IMR-90 (cell line): ENCODE measurements at regions not wholly inside any gene's neighbourhood (a gene's known extent, or its start where the extent isn't known, plus 50 kb on each side); places are given as distances from the start of the nearest gene placed in this dataset.
"Not testable (repeated sequence)": the region's sequence is repeated elsewhere in the genome, so short reads cannot be mapped to it uniquely, and the experiment has no call there.

Experiments
- ATAC-seq: fragments of 200-7000 bp; cut with Tn5 transposase; 2 replicates; pipeline ENCODE4 v1.9.1; 2020; ENCODE audit warnings: low read depth, mild to moderate bottlenecking, moderate library complexity
- BruUV-seq: library from RNA; stranded (reverse); fragments of 400-500 nt; replicated peaks from 2 replicates; lab custom pipeline; 2021; lab: Mats Ljungman, UMichigan
- CTCF ChIA-PET: fragments of 300-600 bp; formaldehyde crosslinking; extraction: SDS; loops from one replicate; lab custom pipeline; 2021; ENCODE audit warnings: antibody characterized with exemption; lab: Yijun Ruan, JAX
- POLR2A ChIA-PET: fragments of 300-600 bp; sonication (Branson Sonifier 250); formaldehyde crosslinking; loops from one replicate; lab custom pipeline; 2022; ENCODE audit warnings: antibody characterized with exemption; ENCODE audit not compliant: unreplicated experiment; lab: Charles Lee
- DNase-seq: peaks from one replicate; pipeline ENCODE4 v3.0.0; 2013
- H2AFZ ChIP-seq: replicated peaks from 2 replicates; pipeline ENCODE3; 2013; ENCODE audit warnings: low read length, mild to moderate bottlenecking; ENCODE audit not compliant: poor library complexity
- H2AK5ac ChIP-seq: 2 replicates; pipeline ENCODE4 v1.6.1; 2013; ENCODE audit warnings: low read depth, low read length, inconsistent platforms
- H2AK9ac ChIP-seq: replicated peaks from 2 replicates; pipeline ENCODE3; 2013; ENCODE audit warnings: mild to moderate bottlenecking, low read depth, low read length, moderate library complexity; ENCODE audit not compliant: poor library complexity
- H2BK120ac ChIP-seq: 2 replicates; pipeline ENCODE4 v1.6.1; 2013; ENCODE audit warnings: low read depth, low read length, inconsistent platforms
- H2BK15ac ChIP-seq: 3 replicates; pipeline ENCODE4 v1.6.1; 2013; ENCODE audit warnings: low read depth, low read length, inconsistent platforms
- H2BK20ac ChIP-seq: 2 replicates; pipeline ENCODE4 v1.6.1; 2013; ENCODE audit warnings: low read depth, mild to moderate bottlenecking, inconsistent platforms, low read length, moderate library complexity
- H2BK5ac ChIP-seq: 2 replicates; pipeline ENCODE4 v1.6.1; 2013; ENCODE audit warnings: mild to moderate bottlenecking, low read depth, low read length, inconsistent platforms; ENCODE audit not compliant: poor library complexity, severe bottlenecking
- H3K14ac ChIP-seq: replicated peaks from 2 replicates; pipeline ENCODE4 v1.6.1; 2013; ENCODE audit warnings: low read depth, low read length, inconsistent platforms
- H3K18ac ChIP-seq: 2 replicates; pipeline ENCODE4 v1.6.1; 2013; ENCODE audit warnings: low read depth, low read length, control low read depth
- H3K23ac ChIP-seq: 2 replicates; pipeline ENCODE4 v1.6.1; 2013; ENCODE audit warnings: low read depth, low read length, inconsistent platforms
- H3K27ac ChIP-seq: 2 replicates; pipeline ENCODE4 v1.5.1; 2013; ENCODE audit warnings: mild to moderate bottlenecking, control low read depth, low read length; ENCODE audit not compliant: insufficient read depth
- H3K27me3 ChIP-seq: 2 replicates; pipeline ENCODE4 v1.6.1; 2013; ENCODE audit warnings: low read length; ENCODE audit not compliant: control insufficient read depth, insufficient read depth
- H3K36me3 ChIP-seq: 2 replicates; pipeline ENCODE4 v1.6.1; 2013; ENCODE audit warnings: low read length, mixed read lengths; ENCODE audit not compliant: control insufficient read depth, insufficient read depth
- H3K4ac ChIP-seq: 2 replicates; pipeline ENCODE4 v1.6.1; 2013; ENCODE audit warnings: low read depth, low read length, inconsistent platforms
- H3K4me1 ChIP-seq: 2 replicates; pipeline ENCODE4 v1.6.1; 2013; ENCODE audit warnings: low read length, mixed read lengths; ENCODE audit not compliant: control insufficient read depth, insufficient read depth
- H3K4me2 ChIP-seq: 2 replicates; pipeline ENCODE4 v1.6.1; 2013; ENCODE audit warnings: low read depth, mild to moderate bottlenecking, control low read depth, low read length, moderate library complexity
- H3K4me3 ChIP-seq: 2 replicates; pipeline ENCODE4 v1.5.1; 2013; ENCODE audit warnings: low read depth, mild to moderate bottlenecking, control low read depth, low read length, moderate library complexity; ENCODE audit not compliant: insufficient read depth
- H3K56ac ChIP-seq: 2 replicates; pipeline ENCODE4 v1.6.1; 2013; ENCODE audit warnings: low read length, inconsistent platforms; ENCODE audit not compliant: insufficient read depth; ENCODE audit errors: extremely low read depth
- H3K79me1 ChIP-seq, 2 experiments: 2 replicates each; pipeline ENCODE4 v1.6.1; 2013; ENCODE audit warnings: low read length in 2 of 2, inconsistent platforms in 1 of 2, low read depth in 1 of 2
- H3K9ac ChIP-seq: 2 replicates; pipeline ENCODE4 v1.6.1; 2013; ENCODE audit warnings: low read depth, low read length, control low read depth
- H3K9me1 ChIP-seq: 2 replicates; pipeline ENCODE4 v1.6.1; 2013; ENCODE audit warnings: low read length, inconsistent platforms; ENCODE audit not compliant: insufficient read depth
- H3K9me3 ChIP-seq: 2 replicates; pipeline ENCODE4 v1.6.1; 2013; ENCODE audit warnings: low read length; ENCODE audit not compliant: control insufficient read depth, insufficient read depth
- H4K20me1 ChIP-seq: 2 replicates; pipeline ENCODE4 v1.6.1; 2013; ENCODE audit warnings: low read length, inconsistent platforms; ENCODE audit not compliant: insufficient read depth
- H4K5ac ChIP-seq: 2 replicates; pipeline ENCODE4 v1.6.1; 2013; ENCODE audit warnings: mild to moderate bottlenecking, low read depth, low read length, control low read depth
- H4K8ac ChIP-seq, 2 experiments: 2 replicates each; pipeline ENCODE4 v1.6.1; 2013; ENCODE audit warnings: low read depth in 2 of 2, low read length in 2 of 2, control low read depth in 1 of 2, inconsistent platforms in 1 of 2
- H4K91ac ChIP-seq: 2 replicates; pipeline ENCODE4 v1.6.1; 2013; ENCODE audit warnings: low read depth, low read length, inconsistent platforms; ENCODE audit not compliant: insufficient read depth
- BHLHE40 ChIP-seq: fragments of 150-350 bp; IDR thresholded peaks from 2 replicates; pipeline ENCODE4 v1.6.1; 2016; ENCODE audit warnings: mild to moderate bottlenecking, low read depth, low read length
- MAFK ChIP-seq: IDR thresholded peaks from 2 replicates; pipeline ENCODE4 v1.6.1; 2012; ENCODE audit warnings: low read depth, low read length, improper control_type of control experiment
- NFE2L2 ChIP-seq: fragments of 150-350 bp; IDR thresholded peaks from 2 replicates; pipeline ENCODE4 v1.6.1; 2016; ENCODE audit warnings: low read depth, mild to moderate bottlenecking, low read length
- WGBS, 2 experiments: methylation state at CpG; one replicate each; pipeline versions ENCODE4 v1.1.5 to v1.1.7; 2013; ENCODE audit warnings: missing lambda C conversion rate in 2 of 2; ENCODE audit not compliant: insufficient read length in 1 of 2; ENCODE audit errors: extremely low coverage in 2 of 2; 5-methylcytosine and 5-hydroxymethylcytosine counted together
- dilution Hi-C: fragments of 300-500 bp; cut with HindIII; formaldehyde crosslinking; loops from one replicate; pipeline ENCODE4 v1.14.3; 2018; ENCODE audit warnings: low sequenced_read_pairs; ENCODE audit not compliant: unreplicated experiment
- in situ Hi-C: fragments of 300-500 bp; cut with MboI; formaldehyde crosslinking; loops from 3 replicates; pipeline ENCODE4 v1.14.3; 2019; ENCODE audit warnings: low sequenced_read_pairs, inconsistent platforms, mixed read lengths
- intact Hi-C: fragments of 100-400 bp; cut with micrococcal nuclease; formaldehyde crosslinking; loops from 2 replicates; pipeline ENCODE4 v1.10.0; 2022
- TF ChIP-seq, protein P1 (sequence below): fragments of 150-350 bp; IDR thresholded peaks from 2 replicates; pipeline ENCODE4 v1.6.1; 2016; ENCODE audit warnings: low read depth, mild to moderate bottlenecking, low read length, moderate library complexity, borderline replicate concordance

DNA sequence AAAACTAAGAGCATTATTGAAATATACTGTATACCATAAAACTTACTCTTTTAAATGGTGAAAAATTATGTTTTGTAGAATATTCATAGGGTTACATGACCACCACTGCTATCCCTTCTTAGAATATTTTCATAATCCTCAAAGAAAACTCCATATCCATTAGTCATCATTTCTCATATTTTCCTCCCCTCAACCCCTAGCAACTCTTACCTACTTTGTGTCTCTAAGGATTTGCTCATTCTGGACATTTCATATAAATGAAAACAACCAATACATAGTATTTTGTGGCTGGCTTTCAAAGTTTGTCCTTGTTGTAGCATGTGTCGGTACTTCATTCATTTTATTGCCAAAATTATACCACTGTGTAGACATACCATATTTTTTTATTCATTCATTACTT, 863.8 kb downstream of the KCNA4 start:
- H3K14ac ChIP-seq = no peak overlapping the region
- no peak overlapping the region for H3K56ac ChIP-seq
- H2AFZ ChIP-seq = no peak overlapping the region
- H2AK9ac ChIP-seq = no peak overlapping the region
- no peak overlapping the region for H2BK20ac ChIP-seq
- H3K23ac ChIP-seq = no peak overlapping the region
- H3K9me3 ChIP-seq = no peaks in the 10 kb centered on the region
- in situ Hi-C loops (loop anchor here (25.0 kb wide), 1 partner anchor 1441 kb away; the partner anchor contains the start of gene BDNF), intact Hi-C loops (no loop called here), dilution Hi-C loops (no loop called here)
- H3K18ac ChIP-seq = no peak overlapping the region
- POLR2A ChIA-PET = no interaction called here
- H3K4me3 ChIP-seq = no peak overlapping the region
- CTCF ChIA-PET = no interaction called here
- H3K79me1 ChIP-seq = no peaks in the 10 kb centered on the region
- DNase-seq (no peak), ATAC-seq (no peak)
- no peaks in the 10 kb centered on the region for H3K36me3 ChIP-seq
- H4K5ac ChIP-seq = no peak overlapping the region
- no peak overlapping the region for H3K4ac ChIP-seq
- H3K9me1 ChIP-seq = no peaks in the 10 kb centered on the region
- H4K20me1 ChIP-seq = no peaks in the 10 kb centered on the region
- H3K27me3 ChIP-seq = no peaks in the 10 kb centered on the region
- H3K27ac ChIP-seq = no peak overlapping the region
- H2BK15ac ChIP-seq = no peak overlapping the region
- H3K9ac ChIP-seq = no peak overlapping the region
- H2BK5ac ChIP-seq = no peak overlapping the region
- no peak for TF ChIP-seq NFE2L2
- no peak for TF ChIP-seq BHLHE40
- TF ChIP-seq MAFK = peak; percentile 63; the same call in 1 of the 2 replicates
- TF ChIP-seq, protein P1, sequence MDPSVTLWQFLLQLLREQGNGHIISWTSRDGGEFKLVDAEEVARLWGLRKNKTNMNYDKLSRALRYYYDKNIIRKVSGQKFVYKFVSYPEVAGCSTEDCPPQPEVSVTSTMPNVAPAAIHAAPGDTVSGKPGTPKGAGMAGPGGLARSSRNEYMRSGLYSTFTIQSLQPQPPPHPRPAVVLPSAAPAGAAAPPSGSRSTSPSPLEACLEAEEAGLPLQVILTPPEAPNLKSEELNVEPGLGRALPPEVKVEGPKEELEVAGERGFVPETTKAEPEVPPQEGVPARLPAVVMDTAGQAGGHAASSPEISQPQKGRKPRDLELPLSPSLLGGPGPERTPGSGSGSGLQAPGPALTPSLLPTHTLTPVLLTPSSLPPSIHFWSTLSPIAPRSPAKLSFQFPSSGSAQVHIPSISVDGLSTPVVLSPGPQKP = no peak
- H2AK5ac ChIP-seq = no peak overlapping the region
- no peak overlapping the region for H4K8ac ChIP-seq
- no peak overlapping the region for H4K91ac ChIP-seq
- no peak overlapping the region for H3K4me2 ChIP-seq
- H3K4me1 ChIP-seq = peaks cover 2% of the 10 kb centered on the region; the same call in 1 of the 2 replicates
- no CpG with 5 or more reads among the region's 1 CpG for WGBS, 2 experiments
- no peak overlapping the region for H2BK120ac ChIP-seq
- BruUV-seq = no TSS peak

DNA sequence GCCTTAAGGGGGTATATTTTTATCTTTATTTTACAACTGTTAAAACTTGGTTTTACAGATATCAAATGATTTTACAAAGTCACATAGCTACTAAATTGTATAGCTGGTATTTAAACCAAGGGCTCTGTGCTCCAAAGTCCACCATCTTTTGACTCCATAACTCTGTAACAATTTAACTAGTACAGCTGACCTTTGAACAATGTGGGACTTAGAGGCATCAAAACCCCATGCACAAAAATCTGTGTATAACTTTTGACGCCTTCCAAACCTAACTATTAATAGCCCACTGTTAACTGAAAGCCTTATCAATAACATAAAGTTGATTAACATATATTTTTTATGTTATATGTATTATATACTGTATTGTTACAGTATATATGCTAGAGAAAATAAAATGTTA, 874.3 kb downstream of the KCNA4 start:
- intact Hi-C loops, H3K4me2 ChIP-seq, H2BK120ac ChIP-seq, in situ Hi-C loops, H4K20me1 ChIP-seq, H3K56ac ChIP-seq, H3K4ac ChIP-seq, H3K4me1 ChIP-seq, H2BK20ac ChIP-seq, dilution Hi-C loops, H3K27ac ChIP-seq, H3K23ac ChIP-seq, ATAC-seq, H2BK15ac ChIP-seq, H3K4me3 ChIP-seq, H3K9me1 ChIP-seq, DNase-seq, H3K27me3 ChIP-seq, H4K91ac ChIP-seq, CTCF ChIA-PET, H3K18ac ChIP-seq, H2AK9ac ChIP-seq, H3K79me1 ChIP-seq, H2AFZ ChIP-seq, H2AK5ac ChIP-seq, H4K5ac ChIP-seq, H3K9ac ChIP-seq, H3K36me3 ChIP-seq, H3K9me3 ChIP-seq, H4K8ac ChIP-seq, H3K14ac ChIP-seq, POLR2A ChIA-PET, H2BK5ac ChIP-seq, BruUV-seq: not testable (repeated sequence)
- no CpG with 5 or more reads among the region's 1 CpG for WGBS, 2 experiments
